Hematopoietic multipotent progenitor cell treated with erythropoietin and hydrocortisone succinate and interleukin-3 and kit ligand, for 17 days (in vitro differentiated cells): ENCODE measurements at regions not wholly inside any gene's neighbourhood (a gene's known extent, or its start where the extent isn't known, plus 50 kb on each side); places are given as distances from the start of the nearest gene placed in this dataset.

ENCODE experiments used
- DNase-seq: peaks from one replicate; pipeline ENCODE4 v3.0.0-alpha.2; 2015; ENCODE audit warnings: low spot score

DNA sequence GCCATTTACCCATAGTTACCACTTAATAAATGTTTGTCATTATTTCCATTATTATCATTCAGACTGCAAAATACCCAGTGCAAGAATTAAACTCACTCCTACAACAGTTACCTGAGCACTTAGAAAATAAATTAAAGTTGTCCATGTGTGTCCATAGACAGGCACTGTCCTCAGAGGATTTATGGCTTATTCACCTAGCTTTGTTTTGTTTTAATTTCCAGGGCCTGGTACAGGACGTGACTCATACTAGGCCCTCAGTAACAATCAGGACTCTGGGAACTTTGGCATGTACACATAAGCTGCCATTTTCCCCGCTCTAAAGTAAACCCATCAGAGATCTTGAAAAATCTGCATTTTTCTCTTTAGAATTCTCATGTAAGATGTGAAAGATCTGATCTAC lies 458.5 kb upstream of the ARRDC4 start:
- no peak for DNase-seq

GRCh38 chr15:97504031-97504792 lies 456.3 kb upstream of the ARRDC4 start:
- no peak for DNase-seq

- DNase-seq, result no peak
Measured at GRCh38 chr15:97517737-97518136, 442.8 kb upstream of the ARRDC4 start.

DNA sequence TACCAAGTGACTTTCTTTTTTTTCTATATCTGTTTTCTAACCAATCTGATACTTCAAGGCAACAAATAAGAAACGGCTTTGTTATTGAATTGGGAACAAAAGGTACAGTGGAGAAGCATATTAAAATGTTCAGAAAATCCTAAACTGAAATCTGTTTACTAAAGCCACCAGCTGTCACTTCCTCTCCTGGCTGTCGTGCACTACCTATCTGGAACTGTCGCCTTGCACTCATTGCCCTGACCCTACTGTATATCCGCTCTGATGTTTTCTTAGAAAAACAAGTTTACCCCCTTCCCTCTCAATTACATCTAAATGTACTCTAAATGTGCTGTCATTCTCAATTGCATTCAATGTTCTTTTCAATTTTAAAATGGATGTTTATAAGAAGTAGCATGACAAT lies 439.8 kb upstream of the ARRDC4 start:
- DNase-seq, result no peak

DNA sequence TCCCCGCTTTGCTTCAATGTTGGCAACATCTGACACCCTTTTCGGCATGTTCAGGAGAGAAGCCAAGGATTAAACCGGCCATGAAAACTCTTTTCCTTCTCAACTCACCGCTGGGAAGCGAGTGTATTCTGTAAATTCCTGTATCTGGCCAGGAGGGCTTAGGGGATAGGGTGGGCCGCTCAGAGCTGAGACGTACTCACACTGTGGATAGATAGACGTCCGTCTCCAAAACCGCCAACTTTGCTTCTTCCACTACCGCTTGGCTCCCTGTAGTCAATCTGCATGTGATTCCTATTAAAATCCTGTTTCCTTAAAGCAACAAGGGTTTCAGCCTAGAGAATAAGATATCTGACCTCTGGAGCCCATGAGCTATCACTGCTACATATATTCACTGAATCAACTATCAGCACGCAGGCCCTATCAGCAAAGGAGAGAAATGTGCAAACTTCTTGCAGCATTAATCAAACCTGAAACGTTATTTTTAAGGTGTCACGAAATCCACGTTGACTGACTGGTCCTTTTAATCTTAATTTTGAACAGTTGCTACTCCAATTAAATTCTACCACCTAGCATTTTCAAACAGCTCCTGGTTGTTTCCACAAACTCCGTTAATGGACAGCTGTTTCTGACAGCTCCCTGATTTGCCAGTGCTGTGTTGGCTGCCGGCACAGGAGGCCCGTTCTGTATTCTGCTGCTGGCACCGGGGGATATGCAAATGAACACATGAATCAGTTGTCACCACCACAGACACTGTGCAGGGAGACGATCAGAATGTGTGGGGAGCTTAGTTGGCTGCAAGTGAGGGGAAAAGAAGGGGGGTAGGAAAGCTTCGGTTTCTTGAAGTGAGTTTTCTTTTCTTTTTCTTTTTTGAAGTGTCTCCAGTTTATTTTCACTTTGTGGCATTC lies 438.9 kb upstream of the ARRDC4 start:
- DNase-seq, result no peak

DNA sequence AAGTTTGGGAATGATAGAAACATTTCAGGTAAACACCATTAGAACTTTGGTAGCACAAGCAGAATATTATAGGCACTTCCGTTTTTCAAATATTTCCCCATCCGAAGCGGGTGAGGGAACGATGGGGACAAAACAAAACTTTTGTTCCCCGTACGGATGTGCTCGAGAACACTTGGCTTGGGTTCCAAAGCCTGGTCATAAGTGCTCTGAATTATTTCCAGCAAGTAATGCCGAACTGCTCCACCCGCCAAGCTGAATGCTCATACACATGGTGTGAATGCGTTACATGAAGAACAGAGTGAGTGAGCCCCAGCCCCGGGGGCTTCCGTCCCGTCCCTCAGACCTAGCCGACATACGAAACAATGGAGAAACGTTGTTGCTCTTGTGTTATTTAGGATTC lies 438.2 kb upstream of the ARRDC4 start:
- DNase-seq, result no peak

- DNase-seq, result no peak
Measured at GRCh38 chr15:97525809-97526208, 434.7 kb upstream of the ARRDC4 start.

- no peak for DNase-seq
Measured at GRCh38 chr15:97528238-97528637, 432.3 kb upstream of the ARRDC4 start.

- DNase-seq, result no peak
Measured at GRCh38 chr15:97545799-97546198, 414.7 kb upstream of the ARRDC4 start.

DNA sequence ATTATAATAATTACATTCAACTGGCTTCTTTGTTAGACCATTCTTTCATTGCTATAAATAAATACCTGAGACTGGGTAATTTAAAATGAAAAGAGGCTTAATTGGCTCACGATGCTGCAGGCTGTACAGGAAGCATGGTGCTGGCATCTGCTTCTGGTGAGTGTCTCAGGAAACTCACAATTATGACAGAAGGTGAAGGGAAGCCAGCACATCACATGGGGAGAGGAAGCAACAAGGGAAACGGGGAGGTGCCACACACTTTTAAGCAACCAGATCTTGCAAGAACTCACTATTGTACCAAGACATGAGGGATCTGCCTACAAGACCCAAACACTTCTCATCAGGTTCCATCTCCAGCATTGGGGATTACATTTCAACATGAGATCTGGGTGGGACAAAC lies 413.1 kb upstream of the ARRDC4 start:
- DNase-seq, result no peak

GRCh38 chr15:97561529-97561928 lies 399.0 kb upstream of the ARRDC4 start:
- no peak for DNase-seq

DNA sequence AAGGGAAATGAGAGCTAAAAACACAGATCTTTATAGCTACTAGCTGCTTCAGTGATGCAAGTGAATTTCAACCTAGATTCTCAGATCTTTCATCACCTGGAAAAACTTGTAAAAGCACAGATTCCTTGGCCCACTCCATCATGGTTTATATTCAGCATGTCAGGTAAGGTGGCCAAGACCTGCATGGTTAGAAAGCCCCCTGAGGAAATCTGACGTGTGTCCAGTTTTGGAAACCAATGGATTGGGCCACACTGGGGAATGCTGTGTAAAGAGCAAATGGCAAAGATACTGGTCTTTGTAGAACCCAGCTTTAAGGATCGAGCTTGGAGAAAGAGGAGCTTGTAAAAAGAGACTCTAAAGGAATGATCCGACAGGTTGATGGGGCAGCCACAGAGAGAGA lies 397.0 kb upstream of the ARRDC4 start:
- no peak for DNase-seq

- no peak for DNase-seq
Measured at GRCh38 chr15:97566961-97567360, 393.5 kb upstream of the ARRDC4 start.

GRCh38 chr15:97567411-97567810 lies 393.1 kb upstream of the ARRDC4 start:
- DNase-seq, result no peak

- DNase-seq, result no peak
Measured at GRCh38 chr15:97576929-97577645, 383.4 kb upstream of the ARRDC4 start.

DNA sequence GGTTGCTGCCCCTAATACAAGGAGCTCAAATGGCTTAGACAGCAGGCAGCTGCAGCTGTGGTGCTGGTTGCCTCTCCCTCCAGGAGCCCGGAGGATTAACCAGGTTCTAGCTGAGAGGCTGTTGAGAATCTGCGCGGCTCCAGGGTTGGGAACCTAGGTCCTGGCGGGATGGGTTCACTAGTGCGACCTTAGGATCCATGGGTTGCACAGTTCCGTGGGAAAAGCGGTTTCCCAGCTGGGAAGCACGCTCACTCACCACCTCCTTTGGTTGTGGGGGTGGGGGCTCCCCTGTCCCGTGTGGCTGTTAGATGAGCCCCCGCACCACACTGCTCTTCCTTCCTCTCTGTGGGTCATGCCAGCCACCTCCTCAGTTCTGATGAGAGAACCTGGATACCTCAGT lies 375.1 kb upstream of the ARRDC4 start:
- no peak for DNase-seq

DNA sequence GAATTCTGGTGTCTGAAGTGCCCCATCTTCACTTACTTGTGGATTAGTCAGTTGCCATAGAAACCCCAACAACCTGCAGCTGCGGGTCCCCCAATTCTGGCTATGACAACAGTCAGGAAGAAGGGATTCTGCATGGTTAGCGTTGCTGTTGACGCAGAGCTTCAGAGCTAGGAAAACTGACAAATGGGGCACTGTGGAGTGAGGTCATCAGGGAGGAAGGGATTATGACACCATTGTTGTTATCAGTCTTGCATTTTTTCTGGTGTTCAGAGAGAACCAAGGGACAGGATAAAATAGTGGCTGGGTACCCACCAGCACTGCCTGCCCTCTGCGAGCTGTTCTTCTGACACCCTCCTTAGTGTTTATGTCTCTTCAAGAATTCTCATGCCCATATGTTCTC lies 367.7 kb upstream of the ARRDC4 start:
- DNase-seq, result no peak

DNA sequence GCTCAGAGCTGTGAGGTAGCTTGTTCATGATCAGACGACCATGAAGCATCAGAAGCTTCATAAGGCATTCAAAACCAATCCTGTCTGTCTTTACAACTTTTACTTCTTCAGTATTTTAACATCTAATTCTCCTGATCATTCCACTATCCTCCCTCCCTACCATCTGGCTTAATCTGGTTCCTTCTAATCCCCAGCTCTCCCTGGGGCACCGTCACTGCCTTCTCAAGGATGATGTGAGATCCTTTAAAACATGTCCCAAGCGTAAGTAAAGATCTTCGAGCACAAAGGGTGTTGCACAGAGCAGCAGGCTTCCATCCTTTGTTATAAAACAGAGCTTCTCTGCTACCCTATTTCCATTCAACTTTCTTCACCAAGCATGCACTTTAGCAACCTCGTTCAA lies 362.7 kb upstream of the ARRDC4 start:
- no peak for DNase-seq

DNA sequence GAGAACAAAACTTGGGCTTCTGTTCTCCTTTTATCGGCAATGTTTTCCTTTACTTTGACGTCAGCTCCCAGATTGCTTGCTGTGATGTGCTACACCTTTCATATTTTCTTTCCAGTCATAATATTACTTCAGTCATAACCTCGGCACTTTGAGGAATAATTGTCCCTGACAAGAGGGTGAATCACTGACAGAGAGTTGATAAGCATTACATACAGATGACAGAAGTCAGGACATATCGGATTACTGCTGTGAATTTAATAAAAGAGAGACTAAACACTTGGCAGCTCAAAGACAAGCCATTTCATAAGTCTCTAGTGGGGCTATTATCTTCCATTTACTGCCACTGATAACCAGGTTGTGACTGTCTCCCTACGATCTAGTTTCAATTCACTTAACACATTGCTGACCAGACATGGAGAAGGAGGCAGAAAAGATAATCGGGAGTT lies 362.1 kb upstream of the ARRDC4 start:
- DNase-seq, result no peak

DNA sequence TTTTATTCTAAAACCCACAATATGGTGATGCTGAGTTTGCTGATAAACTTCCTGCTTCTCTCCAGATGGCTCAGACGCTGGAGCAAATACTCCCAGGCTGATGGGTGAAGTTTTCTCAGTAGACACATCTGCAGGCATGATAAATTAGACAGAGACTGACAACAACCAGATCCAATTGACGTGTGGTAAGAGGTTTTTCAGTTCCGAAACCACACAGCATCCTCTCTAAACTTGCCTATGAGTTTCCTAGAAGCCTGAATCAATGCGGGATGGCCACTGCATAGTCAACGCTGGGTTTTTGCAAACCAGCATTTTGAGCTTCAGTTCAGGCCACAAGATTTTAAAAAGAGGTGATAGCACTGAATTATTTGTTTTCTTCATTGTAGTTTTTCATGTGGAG lies 360.3 kb upstream of the ARRDC4 start:
- no peak for DNase-seq

- no peak for DNase-seq
Measured at GRCh38 chr15:97604677-97605076, 355.8 kb upstream of the ARRDC4 start.

GRCh38 chr15:97615114-97615513 lies 345.4 kb upstream of the ARRDC4 start:
- DNase-seq, result no peak
